SK-N-SH (cell line): ENCODE measurements at regions not wholly inside any gene's neighbourhood (a gene's known extent, or its start where the extent isn't known, plus 50 kb on each side); places are given as distances from the start of the nearest gene placed in this dataset.

ENCODE experiments used
- CTCF ChIA-PET: fragments of 300-600, 350-600 bp; formaldehyde crosslinking; extraction: SDS; loops from one replicate; lab custom pipeline; 2021; lab: Yijun Ruan, JAX
- POLR2A ChIA-PET: fragments of 350-600 bp; sonication (Branson Sonifier 250); formaldehyde crosslinking; extraction: SDS; loops from one replicate; lab custom pipeline; 2020; ENCODE audit warnings: antibody characterized with exemption, inconsistent platforms; lab: Yijun Ruan, JAX
- DNase-seq: peaks from one replicate; pipeline ENCODE4 v3.0.0; 2012
- H2AFZ ChIP-seq: fragments of 200-600 bp; sonication (generic); 2 replicates; pipeline ENCODE4 v1.8.1; 2016; ENCODE audit warnings: antibody characterized with exemption, mild to moderate bottlenecking, low read depth
- H3F3A ChIP-seq: fragments of 200-600 bp; sonication (generic); replicated peaks from 2 replicates; pipeline ENCODE3; 2016; ENCODE audit warnings: antibody characterized with exemption, mild to moderate bottlenecking; ENCODE audit not compliant: insufficient read depth
- H3K27ac ChIP-seq, 2 experiments: fragments of 200-500 bp in 1 of 2; fragments of 200-600 bp in 1 of 2; sonication (Bioruptor generic) in 1 of 2; sonication (generic), shearing (Covaris generic) in 1 of 2; 2 replicates each; pipeline versions ENCODE4 v1.5.1 to v1.6.1; 2014 to 2016; ENCODE audit warnings: low read depth in 2 of 2, inconsistent platforms in 1 of 2, low read length in 1 of 2, mild to moderate bottlenecking in 1 of 2, mixed read lengths in 1 of 2
- H3K27me3 ChIP-seq: fragments of 200-600 bp; sonication (generic), shearing (Covaris generic); 2 replicates; pipeline ENCODE4 v1.6.1; 2016; ENCODE audit warnings: mixed run types; ENCODE audit not compliant: insufficient read depth
- H3K36me3 ChIP-seq, 2 experiments: fragments of 200-500 bp in 1 of 2; fragments of 200-600 bp in 1 of 2; sonication (Bioruptor generic) in 1 of 2; sonication (generic) in 1 of 2; replicated peaks in 1 of 2; 2 replicates each; pipeline versions ENCODE3 to v1.5.1; 2014 to 2016; ENCODE audit warnings: low read length in 1 of 2, mild to moderate bottlenecking in 1 of 2; ENCODE audit not compliant: insufficient read depth in 2 of 2, control insufficient read depth in 1 of 2
- H3K4me1 ChIP-seq, 2 experiments: fragments of 200-500 bp in 1 of 2; fragments of 200-600 bp in 1 of 2; sonication (Bioruptor generic) in 1 of 2; sonication (generic), shearing (Covaris generic) in 1 of 2; 2 replicates each; pipeline versions ENCODE4 v1.5.1 to v1.6.1; 2014 to 2016; ENCODE audit warnings: low read depth in 1 of 2, low read length in 1 of 2, mixed run types in 1 of 2; ENCODE audit not compliant: insufficient read depth in 2 of 2, control insufficient read depth in 1 of 2
- H3K4me2 ChIP-seq: fragments of 200-600 bp; sonication (generic), shearing (Covaris generic); 2 replicates; pipeline ENCODE4 v1.6.1; 2017; ENCODE audit warnings: mixed run types
- H3K4me3 ChIP-seq, 2 experiments: fragments of 200-500 bp in 1 of 2; fragments of 200-600 bp in 1 of 2; sonication (Bioruptor generic) in 1 of 2; sonication (generic), shearing (Covaris generic) in 1 of 2; 2 replicates each; pipeline versions ENCODE4 v1.5.1 to v1.8.1; 2014 to 2016; ENCODE audit warnings: low read depth in 2 of 2, inconsistent platforms in 1 of 2, low read length in 1 of 2, mild to moderate bottlenecking in 1 of 2, mixed read lengths in 1 of 2, moderate library complexity in 1 of 2
- H3K79me2 ChIP-seq: fragments of 200-600 bp; sonication (generic); 2 replicates; pipeline ENCODE4 v1.8.1; 2017; ENCODE audit warnings: mild to moderate bottlenecking; ENCODE audit not compliant: insufficient read depth
- H3K9ac ChIP-seq: fragments of 200-600 bp; sonication (generic); 2 replicates; pipeline ENCODE4 v1.6.1; 2017; ENCODE audit warnings: mixed run types
- H3K9me2 ChIP-seq: fragments of 200-600 bp; sonication (generic); 2 replicates; pipeline ENCODE4 v1.6.1; 2017; ENCODE audit warnings: mixed run types
- H3K9me3 ChIP-seq: fragments of 200-600 bp; sonication (generic); 2 replicates; pipeline ENCODE4 v1.6.1; 2017; ENCODE audit warnings: mixed run types, mild to moderate bottlenecking, moderate library complexity
- H4K20me1 ChIP-seq: fragments of 200-600 bp; sonication (generic); 2 replicates; pipeline ENCODE4 v1.6.1; 2017; ENCODE audit warnings: mild to moderate bottlenecking, mixed run types; ENCODE audit not compliant: insufficient read depth
- CTCF ChIP-seq: fragments of 200-600 bp; sonication (generic); IDR thresholded peaks from 2 replicates; pipeline ENCODE4 v1.6.1; 2017; ENCODE audit warnings: antibody characterized with exemption, mild to moderate bottlenecking, moderate library complexity
- ELF1 ChIP-seq: IDR thresholded peaks from 2 replicates; pipeline ENCODE4 v1.4.0; 2012
- FOXJ3 ChIP-seq: sonication (generic); formaldehyde crosslinking; IDR thresholded peaks from 2 replicates; pipeline ENCODE4 v1.5.1; 2020; ENCODE audit warnings: mild to moderate bottlenecking, missing genetic modification reagents
- GABPA ChIP-seq: IDR thresholded peaks from 2 replicates; pipeline ENCODE4 v1.4.0; 2012; ENCODE audit warnings: low read depth, mild to moderate bottlenecking
- GATA2 ChIP-seq: sonication (generic); formaldehyde crosslinking; IDR thresholded peaks from 2 replicates; pipeline ENCODE4 v1.5.0; 2020; ENCODE audit warnings: mild to moderate bottlenecking, missing genetic modification reagents
- MEF2A ChIP-seq: IDR thresholded peaks from 2 replicates; pipeline ENCODE4 v1.4.0; 2012; ENCODE audit warnings: low read depth, borderline replicate concordance
- MXI1 ChIP-seq: IDR thresholded peaks from 2 replicates; pipeline ENCODE4 v1.6.1; 2012; ENCODE audit warnings: mild to moderate bottlenecking, low read depth, low read length, improper control_type of control experiment
- POLR2AphosphoS5 ChIP-seq: IDR thresholded peaks from 2 replicates; pipeline ENCODE4 v1.6.1; 2012; ENCODE audit warnings: low read depth, low read length
- RCOR1 ChIP-seq: fragments of 150-350 bp; IDR thresholded peaks from 2 replicates; pipeline ENCODE4 v1.6.1; 2017; ENCODE audit warnings: antibody characterized with exemption, low read length
- RFX5 ChIP-seq: IDR thresholded peaks from 2 replicates; pipeline ENCODE4 v1.6.1; 2012; ENCODE audit warnings: mild to moderate bottlenecking, improper control_type of control experiment, low read length
- SMC3 ChIP-seq: IDR thresholded peaks from 2 replicates; pipeline ENCODE4 v1.6.1; 2012; ENCODE audit warnings: low read depth, low read length, improper control_type of control experiment
- TAF1 ChIP-seq: IDR thresholded peaks from 2 replicates; pipeline ENCODE4 v1.6.1; 2012; ENCODE audit warnings: low read depth, mild to moderate bottlenecking, low read length, moderate library complexity, borderline replicate concordance
- TCF12 ChIP-seq: IDR thresholded peaks from 2 replicates; pipeline ENCODE4 v1.4.0; 2012
- YY1 ChIP-seq: IDR thresholded peaks from 2 replicates; pipeline ENCODE4 v1.4.0; 2012; ENCODE audit warnings: low read depth, mild to moderate bottlenecking
- WGBS: methylation state at CpG from one replicate; pipeline ENCODE4 v1.1.6; 2017; ENCODE audit warnings: low lambda C conversion rate; 5-methylcytosine and 5-hydroxymethylcytosine counted together
- TF ChIP-seq, protein P1 (sequence below): fragments of 150-350 bp; IDR thresholded peaks from 2 replicates; pipeline ENCODE4 v1.6.1; 2016; ENCODE audit warnings: mild to moderate bottlenecking, low read depth, low read length
- TF ChIP-seq, protein P2 (sequence below): IDR thresholded peaks from 2 replicates; pipeline ENCODE4; 2012

DNA sequence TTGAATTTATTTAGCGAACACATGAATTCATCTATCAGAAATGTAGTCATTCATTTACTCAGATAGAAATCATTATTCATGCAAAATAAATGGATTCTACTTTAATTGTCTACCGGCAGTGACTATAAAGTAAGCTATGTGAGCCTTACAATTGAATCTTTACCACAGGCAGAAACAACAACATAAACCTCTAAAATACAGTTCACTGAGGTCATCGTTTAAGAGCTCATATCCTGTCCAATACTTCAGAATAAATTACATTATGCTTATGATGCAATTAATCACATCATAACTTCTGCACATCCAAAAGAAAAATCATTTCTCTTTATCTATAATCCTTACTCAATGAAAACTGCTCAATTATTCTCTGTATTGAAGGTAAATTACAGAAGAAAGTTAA is 244.7 kb downstream of the HNMT start (continued):
- TF ChIP-seq, protein P1, sequence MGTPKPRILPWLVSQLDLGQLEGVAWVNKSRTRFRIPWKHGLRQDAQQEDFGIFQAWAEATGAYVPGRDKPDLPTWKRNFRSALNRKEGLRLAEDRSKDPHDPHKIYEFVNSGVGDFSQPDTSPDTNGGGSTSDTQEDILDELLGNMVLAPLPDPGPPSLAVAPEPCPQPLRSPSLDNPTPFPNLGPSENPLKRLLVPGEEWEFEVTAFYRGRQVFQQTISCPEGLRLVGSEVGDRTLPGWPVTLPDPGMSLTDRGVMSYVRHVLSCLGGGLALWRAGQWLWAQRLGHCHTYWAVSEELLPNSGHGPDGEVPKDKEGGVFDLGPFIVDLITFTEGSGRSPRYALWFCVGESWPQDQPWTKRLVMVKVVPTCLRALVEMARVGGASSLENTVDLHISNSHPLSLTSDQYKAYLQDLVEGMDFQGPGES = no peak
- TF ChIP-seq MXI1 (no peak), ELF1 (no peak), POLR2AphosphoS5 (no peak; the same call in 1 of the 2 replicates), TCF12 (peak; percentile 71), GATA2 (CRISPR knock-in tag) (no peak), MEF2A (no peak), FOXJ3 (CRISPR knock-in tag) (no peak), SMC3 (no peak), RFX5 (no peak), YY1 (no peak), RCOR1 (no peak)

GRCh38 chr2:138210487-138210886 is 246.2 kb downstream of the HNMT start:
- H3K9ac ChIP-seq = no peak overlapping the region
- DNase-seq = no peak
- H3K4me1 ChIP-seq = peaks cover 3 to 7% of the 10 kb centered on the region in 2 experiments; a peak in 3 of 4 replicates
- ChIA-PET POLR2A (no interaction called here), CTCF (interaction anchor here (1.0 kb wide), 1 partner anchor 232 kb away, joined by 3 read pairs; no protein-coding TSS in a partner anchor)
- no peaks in the 10 kb centered on the region for H3K27me3 ChIP-seq
- H3K4me3 ChIP-seq = no peak overlapping the region
- H3F3A ChIP-seq = peaks cover 7% of the 10 kb centered on the region
- TF ChIP-seq MEF2A (no peak), CTCF (no peak), TAF1 (no peak)
- no peaks in the 10 kb centered on the region for H3K36me3 ChIP-seq
- WGBS = 72% methylated on average over 2 of the region's 2 CpGs
- H3K9me2 ChIP-seq = no peaks in the 10 kb centered on the region
- no peak overlapping the region for H3K27ac ChIP-seq
- no peak overlapping the region for H2AFZ ChIP-seq
- no peaks in the 10 kb centered on the region for H3K9me3 ChIP-seq
- H3K4me2 ChIP-seq = no peak overlapping the region
- H3K79me2 ChIP-seq = no peaks in the 10 kb centered on the region
- H4K20me1 ChIP-seq = no peaks in the 10 kb centered on the region

- 82% methylated on average over 2 of the region's 2 CpGs for WGBS
Observed at GRCh38 chr2:138212434-138212833, 248.2 kb downstream of the HNMT start.

More at GRCh38 chr2:138212434-138212833, 248.2 kb downstream of the HNMT start:
- no peak for DNase-seq
- H3K79me2 ChIP-seq = no peaks in the 10 kb centered on the region
- H3K36me3 ChIP-seq = no peaks in the 10 kb centered on the region
- H4K20me1 ChIP-seq = no peaks in the 10 kb centered on the region
- H3K4me2 ChIP-seq = no peak overlapping the region
- peaks cover 7% of the 10 kb centered on the region for H3F3A ChIP-seq
- no peaks in the 10 kb centered on the region for H3K9me3 ChIP-seq
- H3K4me1 ChIP-seq = peaks cover 3 to 7% of the 10 kb centered on the region in 2 experiments; a peak in 3 of 4 replicates
- no peak overlapping the region for H3K4me3 ChIP-seq
- no peak overlapping the region for H3K27ac ChIP-seq
- ChIA-PET CTCF (no interaction called here), POLR2A (no interaction called here)
- no peak overlapping the region for H2AFZ ChIP-seq
- H3K27me3 ChIP-seq = no peaks in the 10 kb centered on the region
- TF ChIP-seq, protein P2, sequence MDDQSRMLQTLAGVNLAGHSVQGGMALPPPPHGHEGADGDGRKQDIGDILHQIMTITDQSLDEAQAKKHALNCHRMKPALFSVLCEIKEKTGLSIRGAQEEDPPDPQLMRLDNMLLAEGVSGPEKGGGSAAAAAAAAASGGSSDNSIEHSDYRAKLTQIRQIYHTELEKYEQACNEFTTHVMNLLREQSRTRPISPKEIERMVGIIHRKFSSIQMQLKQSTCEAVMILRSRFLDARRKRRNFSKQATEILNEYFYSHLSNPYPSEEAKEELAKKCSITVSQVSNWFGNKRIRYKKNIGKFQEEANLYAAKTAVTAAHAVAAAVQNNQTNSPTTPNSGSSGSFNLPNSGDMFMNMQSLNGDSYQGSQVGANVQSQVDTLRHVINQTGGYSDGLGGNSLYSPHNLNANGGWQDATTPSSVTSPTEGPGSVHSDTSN = peak; percentile 56; the same call in 1 of the 2 replicates
- TF ChIP-seq MXI1 (no peak), GABPA (no peak), TCF12 (peak; percentile 8; the same call in 1 of the 2 replicates)
- H3K9me2 ChIP-seq = no peaks in the 10 kb centered on the region
- H3K9ac ChIP-seq = no peak overlapping the region
